22Rv1 (cell line): ENCODE measurements at regions not wholly inside any gene's neighbourhood (a gene's known extent, or its start where the extent isn't known, plus 50 kb on each side); places are given as distances from the start of the nearest gene placed in this dataset.

Source experiments
- ZFX ChIP-seq: fragments of 450-650 bp; IDR thresholded peaks from 2 replicates; pipeline ENCODE4 v1.6.1; 2017; ENCODE audit warnings: antibody characterized with exemption, borderline replicate concordance
- TF ChIP-seq, protein P1 (sequence below): fragments of 450-650 bp; IDR thresholded peaks from 2 replicates; pipeline ENCODE4 v1.5.1; 2017; ENCODE audit warnings: mild to moderate bottlenecking

DNA sequence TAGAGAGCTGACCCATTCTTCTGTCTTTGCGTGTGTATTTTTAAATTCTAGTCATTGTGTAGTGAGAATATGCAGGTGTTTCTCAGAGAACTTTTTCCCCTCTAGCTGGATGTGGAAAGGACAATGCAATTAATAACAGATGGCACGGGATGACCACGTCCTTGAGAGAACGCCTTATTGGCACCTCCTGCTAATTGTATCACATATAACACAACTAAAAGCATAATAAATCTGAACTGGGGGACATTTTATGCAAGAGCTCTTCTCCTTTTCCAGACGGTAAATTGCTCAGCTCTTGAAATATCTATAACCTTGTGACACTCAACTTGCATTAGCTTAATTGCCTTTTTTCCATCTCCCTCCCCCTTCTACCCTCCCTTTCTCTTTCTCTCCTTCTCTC is 62.9 kb upstream of the IZUMO3 start:
- TF ChIP-seq, protein P1, sequence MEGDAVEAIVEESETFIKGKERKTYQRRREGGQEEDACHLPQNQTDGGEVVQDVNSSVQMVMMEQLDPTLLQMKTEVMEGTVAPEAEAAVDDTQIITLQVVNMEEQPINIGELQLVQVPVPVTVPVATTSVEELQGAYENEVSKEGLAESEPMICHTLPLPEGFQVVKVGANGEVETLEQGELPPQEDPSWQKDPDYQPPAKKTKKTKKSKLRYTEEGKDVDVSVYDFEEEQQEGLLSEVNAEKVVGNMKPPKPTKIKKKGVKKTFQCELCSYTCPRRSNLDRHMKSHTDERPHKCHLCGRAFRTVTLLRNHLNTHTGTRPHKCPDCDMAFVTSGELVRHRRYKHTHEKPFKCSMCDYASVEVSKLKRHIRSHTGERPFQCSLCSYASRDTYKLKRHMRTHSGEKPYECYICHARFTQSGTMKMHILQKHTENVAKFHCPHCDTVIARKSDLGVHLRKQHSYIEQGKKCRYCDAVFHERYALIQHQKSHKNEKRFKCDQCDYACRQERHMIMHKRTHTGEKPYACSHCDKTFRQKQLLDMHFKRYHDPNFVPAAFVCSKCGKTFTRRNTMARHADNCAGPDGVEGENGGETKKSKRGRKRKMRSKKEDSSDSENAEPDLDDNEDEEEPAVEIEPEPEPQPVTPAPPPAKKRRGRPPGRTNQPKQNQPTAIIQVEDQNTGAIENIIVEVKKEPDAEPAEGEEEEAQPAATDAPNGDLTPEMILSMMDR: no peak
- no peak for TF ChIP-seq ZFX
